NCI-H146 (cell line): ENCODE measurements at regions not wholly inside any gene's neighbourhood (a gene's known extent, or its start where the extent isn't known, plus 50 kb on each side); places are given as distances from the start of the nearest gene placed in this dataset.

Experiments used
- DNase-seq: peaks from one replicate; lab custom pipeline; 2025; lab: John Stamatoyannopoulos, UW

GRCh38 chr14:39984323-39984722 lies 552.1 kb upstream of the FBXO33 start:
- peak; percentile 0 for DNase-seq

- DNase-seq: peak; percentile 49
Observed at GRCh38 chr14:39977198-39977597, 545.0 kb upstream of the FBXO33 start.

GRCh38 chr14:39974036-39974435 lies 541.8 kb upstream of the FBXO33 start:
- no peak for DNase-seq

- no peak for DNase-seq
Observed at GRCh38 chr14:39972704-39973103, 540.5 kb upstream of the FBXO33 start.

DNA sequence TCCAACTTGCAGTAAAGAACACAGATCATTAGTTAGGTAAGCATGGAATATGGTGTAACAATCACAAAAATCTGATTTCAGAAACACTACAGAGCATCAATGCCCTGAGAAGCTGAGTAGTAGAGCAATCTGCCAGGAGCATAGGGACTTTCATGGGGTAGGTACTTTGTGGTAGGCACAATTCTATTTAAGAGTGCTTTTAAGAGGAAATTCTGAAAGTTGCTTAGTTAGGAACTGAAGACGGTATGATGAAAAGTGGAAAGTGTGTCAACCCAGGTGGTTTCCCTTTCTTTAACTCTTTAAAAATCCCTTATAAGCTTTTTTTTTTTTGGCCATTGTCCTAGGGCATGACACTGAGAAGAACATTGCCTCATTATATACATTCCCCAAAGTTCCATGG lies 535.7 kb upstream of the FBXO33 start:
- DNase-seq: no peak

DNA sequence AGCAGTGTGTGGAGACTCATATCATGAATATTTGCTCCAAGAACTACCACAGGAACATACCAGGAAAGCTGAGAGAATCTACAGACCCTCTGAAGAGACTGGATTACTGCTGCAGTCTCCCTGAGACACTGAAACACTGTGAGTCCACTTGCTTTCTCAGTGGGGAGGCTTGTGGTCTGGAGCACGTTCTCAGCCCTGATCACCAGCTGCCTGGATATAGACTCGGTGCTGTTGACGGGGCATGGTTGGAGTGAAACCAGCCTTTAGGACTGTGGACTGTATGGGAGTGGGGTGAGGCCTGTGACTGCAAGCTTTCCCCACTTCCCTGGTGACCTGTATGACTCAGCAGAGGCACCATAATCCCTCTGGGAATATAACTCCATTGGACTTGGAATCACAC lies 525.8 kb upstream of the FBXO33 start:
- no peak for DNase-seq

- DNase-seq: no peak
Observed at GRCh38 chr14:39957290-39957689, 525.1 kb upstream of the FBXO33 start.

DNA sequence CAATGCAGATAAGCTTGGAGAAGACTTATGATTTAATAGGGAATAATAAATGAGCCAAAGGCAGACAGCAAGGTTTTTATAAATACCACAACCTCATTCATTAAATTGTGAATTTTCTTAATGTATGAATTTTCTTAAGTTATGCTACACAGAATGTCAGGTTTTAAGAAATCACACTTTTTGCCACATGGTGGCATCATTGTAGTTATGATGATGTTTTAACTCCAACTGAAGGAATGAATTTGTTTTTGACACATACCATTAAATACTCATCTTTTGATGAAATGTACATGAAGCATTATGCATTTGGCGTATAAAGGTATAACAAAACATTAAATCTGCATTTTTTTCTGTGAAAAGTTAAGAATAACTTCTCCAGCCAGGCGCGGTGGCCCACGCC lies 524.1 kb upstream of the FBXO33 start:
- no peak for DNase-seq

DNA sequence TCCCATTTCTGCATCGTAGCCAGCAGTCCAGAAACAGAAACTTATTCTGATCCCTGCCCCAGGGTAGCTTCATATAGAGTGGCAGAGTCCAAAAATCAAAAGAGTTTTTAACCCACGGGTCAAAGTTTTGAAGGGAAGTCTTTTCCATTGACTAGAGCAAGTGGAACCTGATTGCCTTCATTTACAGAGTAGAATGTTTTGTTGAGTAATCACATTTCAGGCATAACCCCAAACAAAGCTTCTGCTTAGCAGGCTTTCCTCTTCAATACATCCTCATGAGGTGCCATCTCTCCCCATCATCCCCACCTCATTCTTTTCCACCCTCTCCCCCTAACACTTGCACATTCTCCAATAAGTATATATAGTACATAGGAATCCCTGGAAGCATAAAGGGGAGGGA lies 516.0 kb upstream of the FBXO33 start:
- DNase-seq: no peak

DNA sequence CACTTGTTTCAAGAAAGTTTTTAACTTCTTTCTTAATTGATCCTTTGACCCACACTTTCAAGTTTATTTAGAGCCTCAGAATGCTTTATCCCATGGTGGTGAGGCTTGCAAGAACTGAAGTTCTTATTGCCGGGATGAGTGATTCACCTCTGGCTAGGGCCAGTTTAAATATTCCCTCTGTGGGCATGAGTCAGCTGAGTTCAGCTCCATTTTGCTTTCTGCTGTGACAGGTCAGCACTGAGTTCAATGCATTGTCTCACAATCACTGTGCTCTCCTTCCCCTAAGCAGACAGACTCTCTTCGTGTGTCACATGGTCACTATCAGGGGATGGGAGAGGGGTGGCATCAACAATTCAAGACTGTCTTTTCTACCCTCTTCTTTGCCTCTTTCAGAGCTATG lies 514.6 kb upstream of the FBXO33 start:
- DNase-seq: no peak

DNA sequence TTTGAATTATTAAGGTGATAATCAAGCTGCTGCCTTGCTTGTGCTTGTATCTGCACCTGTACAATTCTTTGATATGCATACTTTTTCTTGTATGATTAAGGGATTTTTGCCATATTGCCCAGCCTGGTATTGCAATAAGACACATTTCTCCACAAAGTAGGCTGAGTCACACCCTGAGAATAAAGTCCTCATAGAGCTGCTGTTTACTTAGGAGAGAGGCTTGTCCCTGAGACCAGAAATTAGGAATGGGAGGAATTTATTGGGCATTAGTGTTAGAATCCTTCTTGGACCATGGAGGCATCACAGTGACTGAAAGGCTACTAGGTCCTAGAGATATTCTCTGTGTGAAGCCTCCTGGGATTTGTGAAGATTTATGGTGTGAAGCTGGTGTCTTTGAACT lies 506.8 kb upstream of the FBXO33 start:
- DNase-seq: no peak

- DNase-seq: no peak
Observed at GRCh38 chr14:39912192-39913100, 480.2 kb upstream of the FBXO33 start.

DNA sequence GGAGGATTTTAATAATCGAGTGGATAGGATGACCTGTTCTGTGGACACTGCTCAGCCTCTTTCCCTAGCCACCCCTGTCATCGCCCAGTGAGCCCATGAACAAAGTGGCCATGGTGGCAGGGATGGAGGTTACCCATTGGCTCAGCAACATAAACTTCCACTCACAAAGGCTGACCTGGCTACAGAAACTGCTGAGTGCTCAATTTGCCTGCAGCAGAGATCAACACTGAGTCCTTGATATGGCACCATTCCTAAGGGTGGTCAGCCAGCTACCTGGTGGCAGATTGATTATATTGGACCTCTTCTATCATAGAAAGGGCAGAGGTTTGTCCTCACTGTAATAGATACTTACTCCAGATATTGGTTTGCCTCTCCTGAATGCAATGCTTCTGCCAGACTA lies 465.4 kb upstream of the FBXO33 start:
- DNase-seq: no peak

GRCh38 chr14:39890026-39890425 lies 457.8 kb upstream of the FBXO33 start:
- no peak for DNase-seq

DNA sequence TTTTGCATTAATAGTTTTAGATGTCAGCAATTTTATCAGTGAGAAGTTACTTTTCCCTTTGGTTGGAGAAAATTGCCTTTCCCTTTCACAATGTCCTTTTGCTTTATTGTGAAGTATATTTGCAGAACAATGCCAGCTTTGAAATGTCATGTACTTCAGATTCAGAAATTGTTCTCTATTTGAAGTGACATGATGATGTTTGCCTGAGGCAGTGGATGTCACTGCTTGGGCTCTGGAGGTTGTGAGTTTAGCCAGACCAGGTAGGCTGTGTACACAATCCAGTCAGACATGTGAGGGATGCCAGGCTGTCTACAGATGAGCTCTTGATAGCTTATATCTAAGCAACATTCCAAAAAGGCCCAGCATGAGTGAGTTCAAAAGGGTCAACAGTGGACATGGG lies 451.9 kb upstream of the FBXO33 start:
- no peak for DNase-seq

DNA sequence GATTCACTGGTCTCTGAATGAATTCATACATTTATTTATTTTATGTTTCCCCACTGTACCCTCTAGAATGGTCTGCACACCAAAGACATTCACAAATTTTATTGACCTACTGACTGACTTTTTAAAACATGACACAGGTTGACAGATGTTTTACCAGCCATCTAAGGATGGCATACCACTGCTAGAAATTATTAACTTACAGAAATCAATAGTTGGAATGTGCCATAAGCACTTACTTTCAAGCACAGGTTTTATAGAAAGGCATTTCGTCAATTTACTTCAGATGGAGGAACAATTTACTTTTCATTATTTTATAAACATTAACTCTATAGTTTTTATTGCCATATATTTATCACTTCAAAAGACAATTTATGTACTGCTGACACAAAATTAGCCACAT lies 448.7 kb upstream of the FBXO33 start:
- no peak for DNase-seq

- DNase-seq: no peak
Observed at GRCh38 chr14:39880106-39880695, 448.0 kb upstream of the FBXO33 start.

DNA sequence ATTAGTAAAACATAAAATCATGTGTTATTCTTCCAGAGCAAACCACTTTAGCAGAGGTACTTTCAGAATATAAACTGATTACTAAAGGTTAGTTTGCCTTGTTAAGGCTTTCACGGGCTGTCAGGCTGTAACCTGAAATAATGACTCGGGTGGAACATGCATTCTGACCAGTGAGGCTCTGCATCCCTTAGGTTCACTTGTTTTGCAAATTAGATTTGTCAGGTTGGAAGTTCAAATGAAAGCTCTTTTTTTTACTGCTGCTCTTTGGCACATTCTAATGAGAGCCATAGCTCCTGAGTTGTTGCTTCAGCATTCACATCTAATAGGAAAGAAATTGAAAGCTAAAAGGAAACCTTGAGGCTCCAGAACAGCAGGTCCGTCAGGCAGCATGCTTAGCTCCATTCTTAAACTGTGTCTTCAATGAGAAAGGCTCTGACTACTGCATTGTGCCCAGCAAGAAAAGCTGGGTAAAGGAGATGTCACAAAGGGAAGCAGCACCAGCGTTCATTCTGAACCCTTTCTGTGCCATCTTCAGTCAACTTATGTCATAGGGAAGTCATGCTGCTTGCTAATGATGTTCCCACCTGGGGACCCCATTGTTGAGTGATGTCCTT lies 445.5 kb upstream of the FBXO33 start:
- DNase-seq: no peak

DNA sequence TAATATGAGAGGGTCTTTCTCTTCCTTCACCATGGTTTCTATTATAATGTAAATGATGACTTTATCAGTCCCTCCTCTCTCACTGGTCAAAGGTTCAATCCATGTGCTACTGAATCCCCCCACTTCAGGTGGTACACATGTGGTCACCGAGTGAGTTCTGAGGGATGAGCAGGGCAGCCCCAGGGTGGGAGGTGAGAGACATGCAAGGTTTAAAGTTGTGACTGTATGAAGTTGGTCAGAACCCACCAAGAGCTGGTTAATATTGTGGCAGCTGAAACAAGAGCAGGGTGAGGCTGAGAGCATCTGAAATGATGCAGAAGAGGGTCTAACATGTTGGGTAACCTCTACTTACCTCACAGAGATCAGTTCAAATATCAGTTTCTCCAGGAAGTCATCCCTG lies 444.7 kb upstream of the FBXO33 start:
- DNase-seq: no peak

DNA sequence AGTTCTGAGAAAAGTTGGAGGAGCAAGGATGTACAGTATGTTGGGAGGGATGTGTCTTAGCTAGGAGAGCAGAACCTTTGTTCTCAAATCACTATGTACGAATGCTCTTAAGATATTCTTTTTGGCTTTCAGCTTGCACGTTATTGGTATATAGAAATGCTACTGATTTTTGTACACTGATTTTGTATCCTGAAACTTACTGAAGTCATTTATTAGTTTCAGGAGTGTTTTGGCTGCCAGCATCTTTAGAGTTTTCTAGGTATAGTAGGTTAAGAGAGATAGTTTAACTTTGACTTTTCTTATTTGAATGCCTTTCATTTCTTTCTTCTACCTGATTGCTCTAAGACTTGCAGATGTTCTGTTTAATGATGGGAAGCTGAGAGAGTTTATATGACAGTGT lies 442.8 kb upstream of the FBXO33 start:
- no peak for DNase-seq

DNA sequence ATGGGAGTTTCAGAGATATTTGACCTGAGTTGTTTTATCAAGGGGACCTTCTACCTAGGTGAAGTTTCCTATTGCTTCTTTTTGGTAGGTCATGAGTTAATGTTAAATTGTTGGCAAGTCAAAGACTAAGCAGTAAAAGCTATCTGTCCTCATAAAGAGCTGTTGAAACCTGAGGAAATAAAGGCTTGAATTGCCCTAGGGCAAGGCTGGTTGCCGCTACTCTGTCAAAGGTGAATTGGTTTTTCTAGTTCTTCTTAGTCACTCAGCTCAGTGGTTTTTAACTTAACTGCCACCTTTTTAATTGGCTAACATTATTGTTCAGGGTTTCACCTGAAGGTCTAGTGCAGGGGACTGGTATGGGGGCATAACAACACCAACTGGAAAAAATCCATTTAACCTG lies 441.6 kb upstream of the FBXO33 start:
- DNase-seq: no peak

DNA sequence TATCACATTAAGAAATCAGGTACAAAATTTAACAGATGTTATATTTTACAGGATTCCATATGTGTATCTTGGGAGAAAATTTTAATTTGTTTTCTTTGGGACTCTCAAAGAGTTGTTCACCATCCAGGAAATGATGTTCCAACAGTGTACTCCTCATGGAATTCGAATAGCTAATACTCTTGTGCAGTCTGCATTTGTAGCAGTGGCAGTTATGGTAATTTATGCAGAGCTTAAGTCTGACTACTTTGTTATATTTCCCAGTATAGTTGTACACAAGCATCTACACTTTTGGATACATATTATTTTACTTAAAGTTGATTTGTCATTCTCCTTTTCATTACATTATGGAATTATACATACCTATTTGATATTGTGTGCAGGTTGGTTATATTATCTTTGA lies 436.7 kb upstream of the FBXO33 start:
- DNase-seq: no peak

- no peak for DNase-seq
Observed at GRCh38 chr14:39868251-39868650, 436.0 kb upstream of the FBXO33 start.
